NCI-H2227 (cell line): ENCODE measurements at regions not wholly inside any gene's neighbourhood (a gene's known extent, or its start where the extent isn't known, plus 50 kb on each side); places are given as distances from the start of the nearest gene placed in this dataset.
"Not testable (repeated sequence)": the region's sequence is repeated elsewhere in the genome, so short reads cannot be mapped to it uniquely, and the experiment has no call there.

Experiments used
- DNase-seq: peaks from one replicate; lab custom pipeline; 2025; ENCODE audit not compliant: unreplicated experiment; lab: John Stamatoyannopoulos, UW

DNA sequence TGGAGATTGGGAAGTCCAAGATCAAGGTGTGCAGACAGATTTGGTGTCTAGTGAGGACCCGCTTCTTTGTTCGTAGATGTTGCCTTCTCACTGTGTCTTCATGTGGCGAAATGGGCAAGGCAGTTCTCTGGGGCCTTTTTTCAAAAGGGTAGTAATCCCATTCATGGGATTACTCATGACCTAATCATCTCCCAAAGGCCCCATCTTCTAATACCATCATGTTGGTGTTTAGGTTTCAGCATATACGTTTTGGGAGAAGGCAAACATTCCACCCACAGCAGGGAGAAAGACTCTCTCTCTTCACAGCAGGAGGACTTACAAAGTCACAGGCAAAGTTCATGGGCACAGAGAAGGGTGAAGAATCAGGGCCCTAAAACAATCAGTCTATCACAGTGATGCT, 252.1 kb downstream of the RPLP1 start:
- DNase-seq, result no peak

- DNase-seq, result no peak
Observed at GRCh38 chr15:69706353-69707097, 253.9 kb downstream of the RPLP1 start.

DNA sequence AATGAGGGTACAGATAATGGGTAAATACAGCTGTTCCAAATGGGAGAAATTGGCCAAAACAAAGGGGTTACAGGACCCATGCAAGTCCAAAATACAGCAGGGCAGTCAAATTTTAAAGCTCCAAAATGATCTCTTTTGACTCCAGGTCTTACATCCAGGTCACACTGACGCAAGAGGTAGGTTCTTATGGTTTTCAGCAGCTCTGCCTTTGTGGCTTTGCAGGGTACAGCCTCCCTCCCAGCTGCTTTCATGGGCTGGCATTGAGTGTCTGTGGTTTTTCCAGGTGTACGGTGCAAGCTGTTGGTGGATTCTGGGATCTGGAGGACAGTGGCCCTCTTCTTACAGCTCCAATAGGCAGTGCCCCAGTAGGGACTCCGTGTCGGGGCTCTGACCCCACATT, 254.6 kb downstream of the RPLP1 start:
- not testable (repeated sequence) for DNase-seq

DNA sequence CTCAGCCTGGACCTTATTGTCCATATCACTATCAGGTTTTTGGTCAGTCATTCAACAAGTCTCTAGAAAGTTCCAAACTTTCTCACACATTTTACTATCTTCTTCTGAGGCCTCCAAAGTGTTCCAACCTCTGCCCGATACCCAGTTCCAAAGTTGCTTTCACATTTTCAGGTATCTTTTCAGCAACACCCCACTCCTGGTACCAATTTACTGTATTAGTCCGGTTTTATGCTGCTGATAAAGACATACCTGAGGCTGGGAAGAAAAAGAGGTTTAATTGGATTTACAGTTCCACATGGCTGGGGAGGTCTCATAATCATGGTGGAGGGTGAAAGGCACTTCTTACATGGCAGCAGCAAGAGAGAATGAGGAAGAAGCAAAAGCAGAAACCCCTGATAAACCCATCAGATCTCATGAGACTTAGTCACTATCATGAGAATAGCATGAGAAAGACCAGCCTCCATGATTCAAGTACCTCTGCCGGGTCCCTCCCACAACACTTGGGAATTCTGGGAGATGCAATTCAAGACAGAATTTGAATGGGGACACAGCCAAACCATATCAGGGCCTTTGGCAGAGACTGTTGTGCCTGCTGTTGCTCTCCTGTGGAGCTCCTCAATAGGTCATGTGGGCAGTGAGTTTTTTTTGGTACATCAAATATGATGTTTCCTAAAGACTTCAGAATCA, 256.0 kb downstream of the RPLP1 start:
- not testable (repeated sequence) for DNase-seq

GRCh38 chr15:69712991-69713390, 260.4 kb downstream of the RPLP1 start:
- no peak for DNase-seq

DNA sequence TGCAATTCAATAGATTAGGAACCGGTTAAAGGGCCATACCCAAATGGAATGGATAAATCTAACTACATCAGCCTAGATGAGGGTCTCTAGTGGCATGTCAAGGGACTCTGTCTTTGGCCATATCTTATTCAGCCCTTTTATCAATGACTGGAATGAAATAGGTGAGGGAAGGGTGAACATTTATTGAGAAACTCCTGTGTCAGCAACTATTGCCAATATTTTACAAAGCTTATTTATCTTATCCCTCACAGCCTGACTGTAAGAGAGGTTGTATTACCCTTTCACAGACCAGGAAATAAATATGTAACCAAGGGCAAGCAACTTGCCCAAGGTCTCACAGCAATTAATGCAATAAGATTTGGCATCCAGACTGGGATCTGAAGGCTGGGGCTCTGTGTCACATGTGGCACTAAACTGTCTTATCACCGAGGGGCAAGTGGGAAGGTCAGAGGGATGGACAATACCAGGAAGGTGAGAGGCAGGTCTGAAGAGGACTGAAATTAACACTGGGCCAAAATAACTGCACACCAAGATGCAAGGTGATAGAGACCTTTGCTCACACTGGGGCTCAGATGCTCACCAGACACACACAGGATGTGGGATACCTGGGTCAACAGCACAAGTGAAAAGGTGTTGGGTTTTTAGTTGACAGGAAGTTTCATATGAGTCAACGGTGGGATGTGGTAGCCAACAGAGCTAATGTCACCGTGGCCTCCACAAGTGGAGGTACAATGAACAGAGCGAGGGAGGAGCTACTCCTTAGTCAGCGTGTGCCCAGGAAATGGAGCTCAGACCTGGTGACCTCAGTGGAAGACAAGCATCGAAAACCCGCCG, 261.3 kb downstream of the RPLP1 start:
- no peak for DNase-seq

DNA sequence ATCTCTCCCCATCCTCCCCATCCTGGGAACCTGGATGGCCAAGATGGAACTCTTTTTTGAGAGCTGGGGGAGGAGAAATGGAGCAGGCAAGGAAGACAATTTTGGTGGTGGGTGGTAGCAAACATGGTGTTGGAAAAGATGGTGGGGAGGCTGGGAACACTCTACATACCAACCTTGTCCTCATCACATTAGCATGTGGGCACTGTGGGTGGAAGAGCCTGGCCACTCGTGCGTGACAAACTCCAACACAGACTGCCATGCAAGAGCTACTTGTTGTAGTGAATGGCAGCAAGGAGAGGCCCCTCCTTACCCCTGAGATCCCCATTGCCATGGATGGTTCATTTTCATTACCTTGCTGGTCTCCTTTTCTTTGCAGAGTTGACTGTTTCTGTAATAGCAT, 262.6 kb downstream of the RPLP1 start:
- no peak for DNase-seq

GRCh38 chr15:69718436-69718835, 265.8 kb downstream of the RPLP1 start:
- no peak for DNase-seq

GRCh38 chr15:69718916-69719315, 266.3 kb downstream of the RPLP1 start:
- no peak for DNase-seq

DNA sequence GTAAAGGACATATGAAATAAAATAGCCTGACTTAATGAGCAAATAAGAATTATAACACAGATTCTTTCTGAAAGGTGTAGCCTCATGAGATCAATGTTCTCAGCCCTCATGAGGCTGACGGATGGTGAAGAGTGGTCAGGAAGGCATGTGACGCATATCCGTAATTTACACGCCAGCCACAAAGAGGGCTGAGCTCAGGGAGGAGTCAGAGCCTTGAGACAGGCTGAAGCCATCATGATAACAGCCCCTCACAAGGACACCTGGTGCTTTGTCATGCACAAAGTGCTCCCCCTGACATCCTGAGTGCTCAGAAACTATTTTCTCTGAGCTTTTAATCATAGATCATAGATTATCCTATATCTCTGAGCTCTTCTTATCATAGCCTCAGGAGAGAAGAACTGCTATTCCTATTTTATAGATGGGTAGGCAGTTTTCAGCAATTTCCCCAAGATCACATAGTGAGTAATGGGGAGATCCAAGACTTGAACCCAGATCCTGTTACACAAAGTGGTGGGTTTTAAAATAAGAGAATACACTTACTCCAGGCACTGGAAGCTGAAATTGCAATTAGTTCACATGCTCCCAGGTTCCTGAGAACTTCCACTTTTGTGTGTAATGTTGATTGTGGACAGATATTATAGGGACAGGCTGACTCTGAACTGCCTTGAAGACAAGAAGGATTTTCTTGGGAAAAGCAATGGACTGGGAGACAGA, 267.1 kb downstream of the RPLP1 start:
- no peak for DNase-seq

- no peak for DNase-seq
Observed at GRCh38 chr15:69720536-69720935, 267.9 kb downstream of the RPLP1 start.

- no peak for DNase-seq
Observed at GRCh38 chr15:69722924-69723323, 270.3 kb downstream of the RPLP1 start.

DNA sequence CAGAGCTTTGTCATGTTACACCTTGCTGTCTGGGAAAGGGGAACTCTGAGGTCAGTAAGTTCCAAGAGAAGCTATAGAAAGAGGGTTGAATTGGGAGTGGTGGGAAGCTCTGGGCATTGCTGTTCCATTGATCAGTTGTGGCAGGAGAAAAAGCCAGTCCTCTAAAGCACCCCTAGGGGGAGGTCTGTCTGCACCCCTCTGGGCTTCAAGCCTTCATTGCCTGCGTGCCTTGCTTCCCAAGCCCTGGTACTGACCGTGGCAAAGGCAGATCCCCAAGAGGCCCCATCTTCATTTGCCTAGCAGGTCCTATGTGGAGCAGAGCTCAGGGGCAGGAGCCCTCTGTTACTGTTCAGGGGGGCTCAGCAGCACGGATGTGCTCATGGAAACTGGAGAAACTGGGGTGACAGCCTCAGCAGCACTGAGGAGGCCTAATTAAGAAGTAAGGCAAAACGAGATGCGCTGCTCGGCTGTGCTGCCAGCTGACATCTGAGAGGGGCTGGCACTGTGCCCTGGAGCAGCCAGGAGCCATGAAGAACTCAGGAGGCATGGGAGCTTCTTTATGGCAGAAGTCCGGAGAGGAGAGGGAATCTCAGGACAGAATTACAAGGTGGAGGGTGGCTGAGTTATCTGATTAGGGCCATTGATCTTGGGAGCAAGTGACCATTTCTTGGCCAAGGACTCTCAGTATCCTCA, 270.9 kb downstream of the RPLP1 start:
- DNase-seq, result no peak

- no peak for DNase-seq
Observed at GRCh38 chr15:69724333-69724732, 271.7 kb downstream of the RPLP1 start.

DNA sequence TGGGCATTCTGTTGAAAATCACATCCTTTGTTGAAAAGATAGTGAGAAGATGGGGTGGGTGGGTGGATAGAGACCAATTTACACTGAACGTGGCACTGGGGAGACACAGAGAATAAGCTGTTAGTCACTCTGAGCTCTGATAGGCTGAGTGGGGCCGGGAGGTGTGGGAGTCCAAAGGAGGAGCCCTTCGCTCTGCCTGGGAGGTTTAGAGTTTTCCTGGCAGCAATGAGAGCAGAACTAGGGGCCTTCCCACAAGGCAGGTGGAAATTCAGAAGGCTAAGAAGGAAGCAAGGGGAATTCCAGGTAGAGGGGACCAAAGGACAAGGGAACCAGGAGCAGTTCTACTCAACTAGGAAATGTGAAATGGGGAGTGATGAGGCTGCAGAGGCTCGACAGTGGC, 272.7 kb downstream of the RPLP1 start:
- no peak for DNase-seq

- no peak for DNase-seq
Observed at GRCh38 chr15:69725957-69726356, 273.3 kb downstream of the RPLP1 start.

GRCh38 chr15:69727121-69727924, 274.7 kb downstream of the RPLP1 start:
- DNase-seq, result no peak

DNA sequence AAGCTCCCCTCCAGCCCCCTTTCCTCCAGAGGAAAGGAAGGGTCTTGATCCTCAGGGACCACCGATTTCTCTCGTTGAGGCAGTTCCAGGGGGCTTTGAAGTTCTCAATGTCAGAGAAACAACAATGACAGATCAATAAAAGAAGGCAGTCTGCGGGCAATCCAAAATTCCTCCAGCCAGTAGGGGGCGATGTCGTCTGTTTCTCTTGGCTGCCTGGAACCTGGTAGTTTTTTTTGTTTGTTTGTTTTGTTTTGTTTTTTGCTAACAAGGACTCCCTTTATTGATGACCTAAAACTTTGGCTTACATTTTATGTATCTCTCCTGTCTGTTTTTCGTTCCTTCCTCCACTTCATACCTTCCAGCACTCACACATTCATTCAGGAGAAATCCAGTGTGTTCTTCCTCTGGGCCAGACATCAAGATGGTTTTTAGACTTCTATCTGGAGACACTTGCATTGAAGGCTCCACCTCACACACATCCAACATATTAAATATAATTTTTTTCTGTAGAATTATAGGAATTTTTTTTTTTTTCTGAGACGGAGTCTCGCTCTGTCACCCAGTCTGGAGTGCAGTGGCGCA, 276.6 kb downstream of the RPLP1 start:
- DNase-seq, result no peak

DNA sequence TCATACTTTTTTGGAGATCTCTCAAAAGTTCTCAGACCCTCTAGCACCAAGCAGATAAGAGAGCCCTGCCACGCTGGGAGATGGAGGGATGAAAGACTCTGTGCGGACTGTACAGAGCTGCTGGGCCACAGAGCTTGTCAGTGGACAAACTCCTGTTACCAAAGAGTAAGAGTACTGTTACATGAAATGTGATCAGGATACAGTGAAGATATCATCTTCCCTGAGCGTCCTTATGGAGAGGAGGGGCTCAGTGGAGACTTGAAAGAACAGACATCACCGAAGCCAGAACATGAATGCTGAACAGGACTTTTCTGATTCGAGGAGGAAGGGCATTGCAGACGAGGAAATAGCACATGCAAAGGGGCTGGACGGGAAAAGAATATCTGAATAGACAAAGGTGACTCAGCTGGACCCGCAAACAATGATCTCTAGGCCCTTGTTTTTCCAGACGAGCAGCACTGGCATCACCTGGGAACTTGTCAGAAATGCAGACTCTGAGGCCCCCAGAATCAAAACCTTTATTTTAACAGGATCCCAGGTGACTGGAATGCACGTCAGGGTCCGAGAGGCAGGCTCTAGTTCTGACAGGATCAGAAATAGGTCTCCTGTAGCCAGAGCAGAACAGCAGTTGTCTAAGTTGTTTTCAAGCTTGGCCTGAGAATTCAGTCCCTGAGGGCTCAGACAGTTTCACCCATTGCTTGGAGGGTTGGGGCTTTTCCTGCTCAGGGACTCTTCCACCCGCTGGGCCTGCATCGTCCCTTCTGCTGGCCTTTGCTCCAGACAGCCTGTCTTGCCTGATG, 277.9 kb downstream of the RPLP1 start:
- no peak for DNase-seq
